ENCODE measurements at regions not wholly inside any gene's neighbourhood (a gene's known extent, or its start where the extent isn't known, plus 50 kb on each side); places are given as distances from the start of the nearest gene placed in this dataset.

- Histone ChIP-seq H3K27me3 (ENCODE audit: insufficient read depth, low read length) (no peaks in the 10 kb centered on the region), H4K91ac (ENCODE audit: insufficient read length, low read depth, low read length) (no peak overlapping the region), H3K4me1 (ENCODE audit: insufficient read depth, low read length) (no peaks in the 10 kb centered on the region), H3K14ac (ENCODE audit: insufficient read depth, low read length) (no peak overlapping the region), H3K9me3 (ENCODE audit: control insufficient read depth, low read depth, low read length) (no peaks in the 10 kb centered on the region), H3K79me1 (ENCODE audit: insufficient read depth, low read depth, low read length, poor library complexity, severe bottlenecking) (no peaks in the 10 kb centered on the region), H3K4me2 (ENCODE audit: insufficient read depth, insufficient read length, low read length) (no peak overlapping the region), H3K79me2 (ENCODE audit: insufficient read depth, low read length) (no peaks in the 10 kb centered on the region), H2BK15ac (ENCODE audit: low read depth, low read length) (no peak overlapping the region), H2AK5ac (ENCODE audit: insufficient read length, low read length) (no peak overlapping the region), H2BK5ac (ENCODE audit: insufficient read length, low read length) (no peak overlapping the region), H4K5ac (ENCODE audit: insufficient read length, low read depth, low read length) (no peak overlapping the region), H3K23me2 (ENCODE audit: insufficient read length, low read depth, low read length, poor library complexity, severe bottlenecking) (no peaks in the 10 kb centered on the region), H3K4ac (ENCODE audit: low read depth, low read length) (no peak overlapping the region), H3T11ph (ENCODE audit: low read length) (no peak overlapping the region), H2AFZ (ENCODE audit: low read length) (no peak overlapping the region), H4K20me1 (ENCODE audit: control insufficient read depth, insufficient read depth, insufficient read length) (no peaks in the 10 kb centered on the region), H2BK20ac (ENCODE audit: low read depth, low read length, poor library complexity, severe bottlenecking) (no peak overlapping the region), H2BK12ac (ENCODE audit: insufficient read length, low read depth, low read length) (no peak overlapping the region), H3K9ac (ENCODE audit: extremely low read depth, insufficient read length, low read length) (no peak overlapping the region), H2BK120ac (ENCODE audit: low read depth, low read length, poor library complexity, severe bottlenecking) (no peak overlapping the region), H4K8ac (replicated peaks; ENCODE audit: insufficient read length, low read depth, low read length) (no peak overlapping the region), H3K23ac (ENCODE audit: insufficient read length, low read depth, low read length) (no peak overlapping the region), H3K27ac (ENCODE audit: insufficient read length, low read depth, low read length) (no peak overlapping the region), H3K18ac (ENCODE audit: insufficient read length, low read depth, low read length) (no peak overlapping the region), H3K56ac (ENCODE audit: insufficient read length, low read depth, low read length) (no peak overlapping the region)
- Mint-ChIP-seq H3K36me3 (ENCODE audit: insufficient read depth in 1 of 3, low read depth in 3 of 3) (no peaks in the 10 kb centered on the region), H3K27ac (no peak overlapping the region), H3K27me3 (ENCODE audit: low read depth) (no peaks in the 10 kb centered on the region), H3K4me3 (no peak overlapping the region), H3K9me3 (no peaks in the 10 kb centered on the region), H3K4me1 (no peaks in the 10 kb centered on the region; a peak in 2 of 4 replicates)
- TF ChIP-seq, protein P1, sequence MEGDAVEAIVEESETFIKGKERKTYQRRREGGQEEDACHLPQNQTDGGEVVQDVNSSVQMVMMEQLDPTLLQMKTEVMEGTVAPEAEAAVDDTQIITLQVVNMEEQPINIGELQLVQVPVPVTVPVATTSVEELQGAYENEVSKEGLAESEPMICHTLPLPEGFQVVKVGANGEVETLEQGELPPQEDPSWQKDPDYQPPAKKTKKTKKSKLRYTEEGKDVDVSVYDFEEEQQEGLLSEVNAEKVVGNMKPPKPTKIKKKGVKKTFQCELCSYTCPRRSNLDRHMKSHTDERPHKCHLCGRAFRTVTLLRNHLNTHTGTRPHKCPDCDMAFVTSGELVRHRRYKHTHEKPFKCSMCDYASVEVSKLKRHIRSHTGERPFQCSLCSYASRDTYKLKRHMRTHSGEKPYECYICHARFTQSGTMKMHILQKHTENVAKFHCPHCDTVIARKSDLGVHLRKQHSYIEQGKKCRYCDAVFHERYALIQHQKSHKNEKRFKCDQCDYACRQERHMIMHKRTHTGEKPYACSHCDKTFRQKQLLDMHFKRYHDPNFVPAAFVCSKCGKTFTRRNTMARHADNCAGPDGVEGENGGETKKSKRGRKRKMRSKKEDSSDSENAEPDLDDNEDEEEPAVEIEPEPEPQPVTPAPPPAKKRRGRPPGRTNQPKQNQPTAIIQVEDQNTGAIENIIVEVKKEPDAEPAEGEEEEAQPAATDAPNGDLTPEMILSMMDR (conservative IDR thresholded peaks at IDR 0.05), result no peak
- DNase-seq, result no peak
- no CpG with 5 or more reads among the region's 1 CpG for WGBS (ENCODE audit: extremely low coverage, insufficient read length, low lambda C conversion rate)
Observed at GRCh38 chr4:115278830-115279229, 165.4 kb upstream of the NDST4 start.
